Lower leg skin (tissue), 4 donors: ENCODE measurements at regions not wholly inside any gene's neighbourhood (a gene's known extent, or its start where the extent isn't known, plus 50 kb on each side); places are given as distances from the start of the nearest gene placed in this dataset.

ENCODE experiments used
- DNase-seq, 2 donors: peaks; one replicate each; pipeline ENCODE4 v3.0.0-alpha.2; 2019; ENCODE audit warnings: low spot score in 2 of 2
- H3K4me3 ChIP-seq: fragments of 200-600 bp; sonication (generic); 2 replicates; pipeline ENCODE4 v1.5.1; 2017; ENCODE audit warnings: mild to moderate bottlenecking, low read depth; ENCODE audit not compliant: poor library complexity, severe bottlenecking
- CTCF ChIP-seq, 3 donors: fragments of 450-650 bp; IDR thresholded peaks; one replicate each; pipeline ENCODE4 v1.5.1; 2016; ENCODE audit warnings: antibody characterized with exemption in 3 of 3, mild to moderate bottlenecking in 3 of 3, moderate library complexity in 2 of 3
- POLR2A ChIP-seq, 2 donors: fragments of 450-650 bp; IDR thresholded peaks; one replicate each; pipeline ENCODE4 v1.6.1; 2016 to 2017; ENCODE audit warnings: antibody characterized with exemption in 2 of 2, mild to moderate bottlenecking in 1 of 2, moderate library complexity in 1 of 2
- WGBS, 2 donors: methylation state at CpG; one replicate each; pipeline ENCODE4 v1.1.5; 2018; 5-methylcytosine and 5-hydroxymethylcytosine counted together
- intact Hi-C: fragments of 100-400 bp; cut with DNase I; formaldehyde crosslinking; loops from one replicate; pipeline ENCODE4 v1.15.0; 2023; ENCODE audit warnings: low total_unique reads

- TF ChIP-seq POLR2A (IDR thresholded peaks at IDR 0.05) (no peak), CTCF (IDR thresholded peaks at IDR 0.05) (no peak)
- WGBS, 2 donors, result 48 to 60% methylated on average over 3 of the region's 3 CpGs
- no peak overlapping the region for H3K4me3 ChIP-seq
- intact Hi-C loops, result no loop called here
- no peak for DNase-seq
These were observed 536.4 kb downstream of the XPNPEP1 start for GRCh38 chr10:109386921-109387320.

GRCh38 chr10:109386101-109386500 lies 537.2 kb downstream of the XPNPEP1 start:
- H3K4me3 ChIP-seq, result no peak overlapping the region
- TF ChIP-seq CTCF (IDR thresholded peaks at IDR 0.05), result no peak
- TF ChIP-seq POLR2A (IDR thresholded peaks at IDR 0.05), result no peak
- intact Hi-C loops, result no loop called here
- DNase-seq, result no peak
- 83 to 91% methylated on average over 1 of the region's 1 CpG for whole genome bisulfite sequencing, 2 donors

GRCh38 chr10:109379186-109379585 lies 544.1 kb downstream of the XPNPEP1 start:
- WGBS, 2 donors, result 51 to 70% methylated on average over 2 of the region's 2 CpGs
- TF ChIP-seq CTCF (IDR thresholded peaks at IDR 0.05) (no peak), POLR2A (IDR thresholded peaks at IDR 0.05) (no peak)
- H3K4me3 ChIP-seq, result no peak overlapping the region
- DNase-seq, result no peak
- intact Hi-C loops, result no loop called here

GRCh38 chr10:109374215-109374614 lies 549.1 kb downstream of the XPNPEP1 start:
- 72 to 87% methylated on average over 1 of the region's 1 CpG for WGBS, 2 donors
- H3K4me3 ChIP-seq, result no peak overlapping the region
- no peak for DNase-seq
- TF ChIP-seq POLR2A (IDR thresholded peaks at IDR 0.05), result no peak
- TF ChIP-seq CTCF (IDR thresholded peaks at IDR 0.05), result no peak
- intact Hi-C loops, result no loop called here

- TF ChIP-seq POLR2A (IDR thresholded peaks at IDR 0.05) (no peak), CTCF (IDR thresholded peaks at IDR 0.05) (no peak)
- no peak overlapping the region for H3K4me3 ChIP-seq
- 58 to 66% methylated on average over 4 of the region's 4 CpGs for WGBS, 2 donors
- no peak for DNase-seq
- intact Hi-C loops, result no loop called here
These were observed 564.0 kb downstream of the XPNPEP1 start for GRCh38 chr10:109359316-109359715.

GRCh38 chr10:109358325-109358724 lies 565.0 kb downstream of the XPNPEP1 start:
- DNase-seq, result no peak
- TF ChIP-seq POLR2A (IDR thresholded peaks at IDR 0.05) (no peak), CTCF (IDR thresholded peaks at IDR 0.05) (no peak)
- H3K4me3 ChIP-seq, result no peak overlapping the region
- whole genome bisulfite sequencing, 2 donors, result 37 to 53% methylated on average over 1 of the region's 1 CpG
- intact Hi-C loops, result no loop called here
